Heart right ventricle (tissue), 16 donors: ENCODE measurements at regions not wholly inside any gene's neighbourhood (a gene's known extent, or its start where the extent isn't known, plus 50 kb on each side); places are given as distances from the start of the nearest gene placed in this dataset.

Experiments
- ATAC-seq, 8 donors: fragments of 200-7000 bp; cut with Tn5 transposase; one replicate each; pipeline ENCODE4 v1.9.1; 2020; ENCODE audit warnings: mild to moderate bottlenecking in 8 of 8, moderate library complexity in 8 of 8, moderate number of reproducible peaks in 1 of 8
- DNase-seq, 2 donors: peaks; one replicate each; pipeline ENCODE4 v3.0.0-alpha.2; 2020
- H3K27ac ChIP-seq, 10 donors: fragments of 200-600 bp; sonication (generic) in 2 of 10; one replicate each; pipeline versions ENCODE4 v1.5.0 to v1.8.0; 2020 to 2022; ENCODE audit warnings: mild to moderate bottlenecking in 3 of 10
- H3K27me3 ChIP-seq, 7 donors: fragments of 200-600 bp; one replicate each; pipeline ENCODE4 v1.8.0; 2021 to 2022; ENCODE audit warnings: mild to moderate bottlenecking in 2 of 7
- H3K36me3 ChIP-seq, 9 donors: fragments of 200-600 bp; sonication (generic) in 1 of 9; one replicate each; pipeline versions ENCODE4 v1.5.0 to v1.8.0; 2020 to 2022; ENCODE audit warnings: mild to moderate bottlenecking in 2 of 9
- H3K4me1 ChIP-seq, 9 donors: fragments of 200-600 bp; sonication (generic) in 1 of 9; one replicate each; pipeline versions ENCODE4 v1.5.0 to v1.8.0; 2020 to 2022; ENCODE audit warnings: mild to moderate bottlenecking in 4 of 9
- H3K4me3 ChIP-seq, 10 donors: fragments of 200-600 bp; sonication (generic) in 2 of 10; one replicate each; pipeline versions ENCODE4 v1.5.0 to v1.8.0; 2020 to 2022; ENCODE audit warnings: mild to moderate bottlenecking in 7 of 10, moderate library complexity in 2 of 10
- H3K9me3 ChIP-seq, 11 donors: fragments of 200-600 bp in 10 of 11; sonication (generic) in 2 of 11; one replicate each; pipeline versions ENCODE4 v1.5.0 to v1.8.0; 2013 to 2022; ENCODE audit warnings: mild to moderate bottlenecking in 2 of 11, control low read depth in 1 of 11, moderate library complexity in 1 of 11
- WGBS, 2 donors: extraction: QIAGEN DNeasy Blood & Tissue Kit; methylation state at CpG; one replicate each; pipeline ENCODE4 v1.1.7; 2013; ENCODE audit warnings: inconsistent platforms in 1 of 2; 5-methylcytosine and 5-hydroxymethylcytosine counted together
- intact Hi-C, 10 donors: fragments of 100-400 bp; cut with DNase I; formaldehyde crosslinking; loops; one replicate each; pipeline versions ENCODE4 v1.11.1 to v1.14.2; 2022
- TF ChIP-seq, protein P1 (sequence below), 9 donors: fragments of 200-600 bp; sonication (generic) in 2 of 9; IDR thresholded peaks; one replicate each; pipeline versions ENCODE4 v1.5.0 to v1.8.0; 2021 to 2022; ENCODE audit warnings: antibody characterized with exemption in 9 of 9, mild to moderate bottlenecking in 5 of 9, moderate library complexity in 1 of 9
- donor health status: Arrhythmogenic right ventricular cardiomyopathy.
- donor health status: ischemic (EF 13 %, LVEDD 7.1; RV severe dilation, severe dysfunction).
- donor health status: healthy with polysubstance abuse.
- donor health status: DM: no; HTN: yes; CAD: no.
- donor health status: DM: no; HTN: no; CAD: no.
- donor health status: ischemic (EF 25% LVEDD 6.9; RV normal size, moderate dysfunction).
- donor health status: ischemic (EF 25% LVEDD 5.7; RV mildly dilated, moderate dysfunction).
- donor health status: healthy.
- donor health status: DM: yes; HTN: yes; CAD: no.
- donor health status: Ischemic cardiomyopathy.
- donor health status: ischemic (EF 35%, LVEDD 5.7; RV mildly dilated, moderate dysfunction).
- donor health status: nonischemic (EF 11% LVEDD 7.7; RV severe dilation, severe dysfunction).
- donor health status: DM: yes; HTN: yes; CAD: no.
- donor health status: PGD.
- donor health status: ischemic (EF 29% LVEDD 5.4; RV normal size, mild dysfunction).
- donor health status: nonischemic (EF 23%, LVEDD 6.1; RV moderate dilation, normal function).

- no peak overlapping the region for H3K27ac ChIP-seq
- 79 to 84% methylated on average over 2 of the region's 2 CpGs for WGBS, 2 donors
- peaks cover 0 to 2% (median 0%) of the 10 kb centered on the region in 7 donors for H3K27me3 ChIP-seq
- intact Hi-C loops = no loop called here
- no peak overlapping the region for H3K4me3 ChIP-seq
- ATAC-seq (no peak), DNase-seq (no peak)
- H3K36me3 ChIP-seq = no peaks in the 10 kb centered on the region
- H3K4me1 ChIP-seq = no peaks in the 10 kb centered on the region
- TF ChIP-seq, protein P1, sequence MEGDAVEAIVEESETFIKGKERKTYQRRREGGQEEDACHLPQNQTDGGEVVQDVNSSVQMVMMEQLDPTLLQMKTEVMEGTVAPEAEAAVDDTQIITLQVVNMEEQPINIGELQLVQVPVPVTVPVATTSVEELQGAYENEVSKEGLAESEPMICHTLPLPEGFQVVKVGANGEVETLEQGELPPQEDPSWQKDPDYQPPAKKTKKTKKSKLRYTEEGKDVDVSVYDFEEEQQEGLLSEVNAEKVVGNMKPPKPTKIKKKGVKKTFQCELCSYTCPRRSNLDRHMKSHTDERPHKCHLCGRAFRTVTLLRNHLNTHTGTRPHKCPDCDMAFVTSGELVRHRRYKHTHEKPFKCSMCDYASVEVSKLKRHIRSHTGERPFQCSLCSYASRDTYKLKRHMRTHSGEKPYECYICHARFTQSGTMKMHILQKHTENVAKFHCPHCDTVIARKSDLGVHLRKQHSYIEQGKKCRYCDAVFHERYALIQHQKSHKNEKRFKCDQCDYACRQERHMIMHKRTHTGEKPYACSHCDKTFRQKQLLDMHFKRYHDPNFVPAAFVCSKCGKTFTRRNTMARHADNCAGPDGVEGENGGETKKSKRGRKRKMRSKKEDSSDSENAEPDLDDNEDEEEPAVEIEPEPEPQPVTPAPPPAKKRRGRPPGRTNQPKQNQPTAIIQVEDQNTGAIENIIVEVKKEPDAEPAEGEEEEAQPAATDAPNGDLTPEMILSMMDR (IDR thresholded peaks at IDR 0.05) = no peak
- no peaks in the 10 kb centered on the region for H3K9me3 ChIP-seq
These were observed 117.1 kb upstream of the FBXL4 start for GRCh38 chr6:99064834-99065233.

DNA sequence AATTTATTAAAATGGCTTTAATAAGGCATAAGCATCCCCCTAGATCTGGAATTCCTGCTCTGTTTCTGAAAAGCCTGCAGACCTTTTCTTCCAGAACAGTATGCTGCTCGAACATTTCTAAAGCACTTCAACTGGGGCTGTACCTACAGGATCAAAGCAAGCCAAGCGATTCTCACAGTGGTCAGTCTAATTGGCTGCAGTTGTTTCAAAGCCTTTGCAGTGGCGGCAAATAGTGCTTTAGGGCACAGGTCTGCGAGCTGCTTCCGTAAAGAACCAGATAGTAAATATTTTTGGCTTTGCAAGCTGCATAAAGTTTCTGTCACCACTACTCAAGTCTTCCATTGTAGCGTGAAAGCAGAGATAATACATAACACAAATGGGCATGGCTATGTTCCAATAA lies 88.9 kb upstream of the FBXL4 start:
- peaks cover 0 to 9% (median 0%) of the 10 kb centered on the region in 7 donors for H3K27me3 ChIP-seq
- no peak overlapping the region for H3K4me3 ChIP-seq
- TF ChIP-seq, protein P1 (IDR thresholded peaks at IDR 0.05) = no peak
- no peaks in the 10 kb centered on the region for H3K9me3 ChIP-seq
- DNase-seq = no peak
- no peak overlapping the region for H3K27ac ChIP-seq
- ATAC-seq = no peak
- H3K4me1 ChIP-seq = peaks cover 0 to 4% (median 0%) of the 10 kb centered on the region in 9 donors
- WGBS, 2 donors = 87 to 92% methylated on average over 6 of the region's 6 CpGs
- H3K36me3 ChIP-seq = no peaks in the 10 kb centered on the region
- intact Hi-C loops = no loop called here

DNA sequence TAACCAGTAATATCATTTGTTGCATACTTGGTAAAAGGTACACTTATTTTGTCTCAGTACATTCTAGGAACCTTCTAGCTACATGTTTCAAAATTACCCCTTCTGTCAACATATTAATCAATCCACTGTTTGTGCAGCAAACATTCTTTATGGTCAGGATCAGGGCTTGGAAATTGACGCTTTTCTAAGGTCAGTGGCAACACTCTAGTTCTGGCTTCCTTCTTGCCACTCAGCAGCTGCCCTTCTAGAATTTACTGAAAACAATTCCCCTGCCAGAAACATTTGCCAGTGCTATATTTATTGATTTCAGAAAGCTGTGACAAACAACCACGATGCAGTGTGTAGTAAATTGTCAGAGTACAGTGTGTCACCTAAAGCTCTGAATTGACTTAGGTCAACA lies 84.7 kb upstream of the FBXL4 start:
- H3K4me3 ChIP-seq = no peak overlapping the region
- 33 to 36% methylated on average over 2 of the region's 2 CpGs for WGBS, 2 donors
- peaks cover 0 to 4% (median 0%) of the 10 kb centered on the region in 9 donors for H3K4me1 ChIP-seq
- H3K36me3 ChIP-seq = no peaks in the 10 kb centered on the region
- H3K27ac ChIP-seq = no peak overlapping the region
- intact Hi-C loops = no loop called here
- no peak for DNase-seq
- TF ChIP-seq, protein P1 (IDR thresholded peaks at IDR 0.05) = no peak
- H3K27me3 ChIP-seq = peaks cover 0 to 12% (median 0%) of the 10 kb centered on the region in 7 donors
- no peaks in the 10 kb centered on the region for H3K9me3 ChIP-seq
- ATAC-seq = peak in 1 of 8 donors; percentile 47

GRCh38 chr6:99031957-99032356 lies 84.2 kb upstream of the FBXL4 start:
- WGBS, 2 donors = 56 to 68% methylated on average over 4 of the region's 4 CpGs
- Histone ChIP-seq H3K9me3 (no peaks in the 10 kb centered on the region), H3K4me1 (peaks cover 0 to 4% (median 0%) of the 10 kb centered on the region in 9 donors), H3K27ac (no peak overlapping the region), H3K4me3 (no peak overlapping the region), H3K36me3 (no peaks in the 10 kb centered on the region), H3K27me3 (peaks cover 0 to 12% (median 0%) of the 10 kb centered on the region in 7 donors)
- TF ChIP-seq, protein P1 (IDR thresholded peaks at IDR 0.05) = no peak
- ATAC-seq (no peak), DNase-seq (no peak)
- intact Hi-C loops = no loop called here
